ENCODE measurements at regions not wholly inside any gene's neighbourhood (a gene's known extent, or its start where the extent isn't known, plus 50 kb on each side); places are given as distances from the start of the nearest gene placed in this dataset.

GRCh38 chr10:64044098-64044497 lies 522.9 kb downstream of the REEP3 start:
- TF ChIP-seq, protein P1, sequence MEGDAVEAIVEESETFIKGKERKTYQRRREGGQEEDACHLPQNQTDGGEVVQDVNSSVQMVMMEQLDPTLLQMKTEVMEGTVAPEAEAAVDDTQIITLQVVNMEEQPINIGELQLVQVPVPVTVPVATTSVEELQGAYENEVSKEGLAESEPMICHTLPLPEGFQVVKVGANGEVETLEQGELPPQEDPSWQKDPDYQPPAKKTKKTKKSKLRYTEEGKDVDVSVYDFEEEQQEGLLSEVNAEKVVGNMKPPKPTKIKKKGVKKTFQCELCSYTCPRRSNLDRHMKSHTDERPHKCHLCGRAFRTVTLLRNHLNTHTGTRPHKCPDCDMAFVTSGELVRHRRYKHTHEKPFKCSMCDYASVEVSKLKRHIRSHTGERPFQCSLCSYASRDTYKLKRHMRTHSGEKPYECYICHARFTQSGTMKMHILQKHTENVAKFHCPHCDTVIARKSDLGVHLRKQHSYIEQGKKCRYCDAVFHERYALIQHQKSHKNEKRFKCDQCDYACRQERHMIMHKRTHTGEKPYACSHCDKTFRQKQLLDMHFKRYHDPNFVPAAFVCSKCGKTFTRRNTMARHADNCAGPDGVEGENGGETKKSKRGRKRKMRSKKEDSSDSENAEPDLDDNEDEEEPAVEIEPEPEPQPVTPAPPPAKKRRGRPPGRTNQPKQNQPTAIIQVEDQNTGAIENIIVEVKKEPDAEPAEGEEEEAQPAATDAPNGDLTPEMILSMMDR (IDR thresholded peaks at IDR 0.05; ENCODE audit: low read length): no peak
- no peak for TF ChIP-seq EZH2 (optimal IDR thresholded peaks at IDR 0.05; ENCODE audit: low read depth, low read length)

Measured in MM.1S (cell line).